IMR-90 (cell line): ENCODE measurements at regions not wholly inside any gene's neighbourhood (a gene's known extent, or its start where the extent isn't known, plus 50 kb on each side); places are given as distances from the start of the nearest gene placed in this dataset.

ENCODE experiments used
- ATAC-seq: fragments of 200-7000 bp; cut with Tn5 transposase; 2 replicates; pipeline ENCODE4 v1.9.1; 2020; ENCODE audit warnings: low read depth, mild to moderate bottlenecking, moderate library complexity
- BruUV-seq: library from RNA; stranded (reverse); fragments of 400-500 nt; replicated peaks from 2 replicates; lab custom pipeline; 2021; lab: Mats Ljungman, UMichigan
- CTCF ChIA-PET: fragments of 300-600 bp; formaldehyde crosslinking; extraction: SDS; loops from one replicate; lab custom pipeline; 2021; ENCODE audit warnings: antibody characterized with exemption; lab: Yijun Ruan, JAX
- POLR2A ChIA-PET: fragments of 300-600 bp; sonication (Branson Sonifier 250); formaldehyde crosslinking; loops from one replicate; lab custom pipeline; 2022; ENCODE audit warnings: antibody characterized with exemption; ENCODE audit not compliant: unreplicated experiment; lab: Charles Lee
- DNase-seq: peaks from one replicate; pipeline ENCODE4 v3.0.0; 2013
- H2AFZ ChIP-seq: replicated peaks from 2 replicates; pipeline ENCODE3; 2013; ENCODE audit warnings: low read length, mild to moderate bottlenecking; ENCODE audit not compliant: poor library complexity
- H2AK5ac ChIP-seq: 2 replicates; pipeline ENCODE4 v1.6.1; 2013; ENCODE audit warnings: low read depth, low read length, inconsistent platforms
- H2AK9ac ChIP-seq: replicated peaks from 2 replicates; pipeline ENCODE3; 2013; ENCODE audit warnings: mild to moderate bottlenecking, low read depth, low read length, moderate library complexity; ENCODE audit not compliant: poor library complexity
- H2BK120ac ChIP-seq: 2 replicates; pipeline ENCODE4 v1.6.1; 2013; ENCODE audit warnings: low read depth, low read length, inconsistent platforms
- H2BK15ac ChIP-seq: 3 replicates; pipeline ENCODE4 v1.6.1; 2013; ENCODE audit warnings: low read depth, low read length, inconsistent platforms
- H2BK20ac ChIP-seq: 2 replicates; pipeline ENCODE4 v1.6.1; 2013; ENCODE audit warnings: low read depth, mild to moderate bottlenecking, inconsistent platforms, low read length, moderate library complexity
- H2BK5ac ChIP-seq: 2 replicates; pipeline ENCODE4 v1.6.1; 2013; ENCODE audit warnings: mild to moderate bottlenecking, low read depth, low read length, inconsistent platforms; ENCODE audit not compliant: poor library complexity, severe bottlenecking
- H3K14ac ChIP-seq: replicated peaks from 2 replicates; pipeline ENCODE4 v1.6.1; 2013; ENCODE audit warnings: low read depth, low read length, inconsistent platforms
- H3K18ac ChIP-seq: 2 replicates; pipeline ENCODE4 v1.6.1; 2013; ENCODE audit warnings: low read depth, low read length, control low read depth
- H3K23ac ChIP-seq: 2 replicates; pipeline ENCODE4 v1.6.1; 2013; ENCODE audit warnings: low read depth, low read length, inconsistent platforms
- H3K27ac ChIP-seq: 2 replicates; pipeline ENCODE4 v1.5.1; 2013; ENCODE audit warnings: mild to moderate bottlenecking, control low read depth, low read length; ENCODE audit not compliant: insufficient read depth
- H3K27me3 ChIP-seq: 2 replicates; pipeline ENCODE4 v1.6.1; 2013; ENCODE audit warnings: low read length; ENCODE audit not compliant: control insufficient read depth, insufficient read depth
- H3K36me3 ChIP-seq: 2 replicates; pipeline ENCODE4 v1.6.1; 2013; ENCODE audit warnings: low read length, mixed read lengths; ENCODE audit not compliant: control insufficient read depth, insufficient read depth
- H3K4ac ChIP-seq: 2 replicates; pipeline ENCODE4 v1.6.1; 2013; ENCODE audit warnings: low read depth, low read length, inconsistent platforms
- H3K4me1 ChIP-seq: 2 replicates; pipeline ENCODE4 v1.6.1; 2013; ENCODE audit warnings: low read length, mixed read lengths; ENCODE audit not compliant: control insufficient read depth, insufficient read depth
- H3K4me2 ChIP-seq: 2 replicates; pipeline ENCODE4 v1.6.1; 2013; ENCODE audit warnings: low read depth, mild to moderate bottlenecking, control low read depth, low read length, moderate library complexity
- H3K4me3 ChIP-seq: 2 replicates; pipeline ENCODE4 v1.5.1; 2013; ENCODE audit warnings: low read depth, mild to moderate bottlenecking, control low read depth, low read length, moderate library complexity; ENCODE audit not compliant: insufficient read depth
- H3K56ac ChIP-seq: 2 replicates; pipeline ENCODE4 v1.6.1; 2013; ENCODE audit warnings: low read length, inconsistent platforms; ENCODE audit not compliant: insufficient read depth; ENCODE audit errors: extremely low read depth
- H3K79me1 ChIP-seq, 2 experiments: 2 replicates each; pipeline ENCODE4 v1.6.1; 2013; ENCODE audit warnings: low read length in 2 of 2, inconsistent platforms in 1 of 2, low read depth in 1 of 2
- H3K9ac ChIP-seq: 2 replicates; pipeline ENCODE4 v1.6.1; 2013; ENCODE audit warnings: low read depth, low read length, control low read depth
- H3K9me1 ChIP-seq: 2 replicates; pipeline ENCODE4 v1.6.1; 2013; ENCODE audit warnings: low read length, inconsistent platforms; ENCODE audit not compliant: insufficient read depth
- H3K9me3 ChIP-seq: 2 replicates; pipeline ENCODE4 v1.6.1; 2013; ENCODE audit warnings: low read length; ENCODE audit not compliant: control insufficient read depth, insufficient read depth
- H4K20me1 ChIP-seq: 2 replicates; pipeline ENCODE4 v1.6.1; 2013; ENCODE audit warnings: low read length, inconsistent platforms; ENCODE audit not compliant: insufficient read depth
- H4K5ac ChIP-seq: 2 replicates; pipeline ENCODE4 v1.6.1; 2013; ENCODE audit warnings: mild to moderate bottlenecking, low read depth, low read length, control low read depth
- H4K8ac ChIP-seq, 2 experiments: 2 replicates each; pipeline ENCODE4 v1.6.1; 2013; ENCODE audit warnings: low read depth in 2 of 2, low read length in 2 of 2, control low read depth in 1 of 2, inconsistent platforms in 1 of 2
- H4K91ac ChIP-seq: 2 replicates; pipeline ENCODE4 v1.6.1; 2013; ENCODE audit warnings: low read depth, low read length, inconsistent platforms; ENCODE audit not compliant: insufficient read depth
- CEBPB ChIP-seq: IDR thresholded peaks from 2 replicates; pipeline ENCODE4 v1.6.1; 2012; ENCODE audit warnings: low read depth, low read length, improper control_type of control experiment
- WGBS, 2 experiments: methylation state at CpG; one replicate each; pipeline versions ENCODE4 v1.1.5 to v1.1.7; 2013; ENCODE audit warnings: missing lambda C conversion rate in 2 of 2; ENCODE audit not compliant: insufficient read length in 1 of 2; ENCODE audit errors: extremely low coverage in 2 of 2; 5-methylcytosine and 5-hydroxymethylcytosine counted together
- dilution Hi-C: fragments of 300-500 bp; cut with HindIII; formaldehyde crosslinking; loops from one replicate; pipeline ENCODE4 v1.14.3; 2018; ENCODE audit warnings: low sequenced_read_pairs; ENCODE audit not compliant: unreplicated experiment
- in situ Hi-C: fragments of 300-500 bp; cut with MboI; formaldehyde crosslinking; loops from 3 replicates; pipeline ENCODE4 v1.14.3; 2019; ENCODE audit warnings: low sequenced_read_pairs, inconsistent platforms, mixed read lengths
- intact Hi-C: fragments of 100-400 bp; cut with micrococcal nuclease; formaldehyde crosslinking; loops from 2 replicates; pipeline ENCODE4 v1.10.0; 2022
- TF ChIP-seq, protein P1 (sequence below): fragments of 150-350 bp; IDR thresholded peaks from 2 replicates; pipeline ENCODE4 v1.6.1; 2016; ENCODE audit warnings: low read depth, mild to moderate bottlenecking, low read length, moderate library complexity, borderline replicate concordance

DNA sequence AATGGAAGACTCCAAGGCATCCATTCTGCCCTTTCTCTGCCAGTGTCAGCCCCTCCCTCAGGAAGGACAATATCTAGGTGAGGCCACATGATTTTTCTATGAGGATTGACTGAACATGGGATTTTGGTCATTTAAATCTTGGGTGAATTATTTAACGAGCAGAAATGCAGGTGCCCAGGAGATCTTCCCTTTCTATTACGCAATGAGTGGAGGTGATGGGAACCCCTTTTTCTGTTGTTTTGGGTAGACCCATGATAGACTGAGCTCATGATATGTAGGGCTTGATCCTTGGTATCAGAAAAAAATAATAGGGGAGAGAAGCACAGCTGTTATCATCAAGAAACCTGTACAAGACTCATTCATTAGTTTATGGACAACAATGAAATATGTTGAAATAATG is 112.6 kb upstream of the SPTLC3 start:
- no peak overlapping the region for H3K56ac ChIP-seq
- H3K4me3 ChIP-seq, result no peak overlapping the region
- no peaks in the 10 kb centered on the region for H3K9me3 ChIP-seq
- TF ChIP-seq CEBPB, result peak; percentile 67
- TF ChIP-seq, protein P1, sequence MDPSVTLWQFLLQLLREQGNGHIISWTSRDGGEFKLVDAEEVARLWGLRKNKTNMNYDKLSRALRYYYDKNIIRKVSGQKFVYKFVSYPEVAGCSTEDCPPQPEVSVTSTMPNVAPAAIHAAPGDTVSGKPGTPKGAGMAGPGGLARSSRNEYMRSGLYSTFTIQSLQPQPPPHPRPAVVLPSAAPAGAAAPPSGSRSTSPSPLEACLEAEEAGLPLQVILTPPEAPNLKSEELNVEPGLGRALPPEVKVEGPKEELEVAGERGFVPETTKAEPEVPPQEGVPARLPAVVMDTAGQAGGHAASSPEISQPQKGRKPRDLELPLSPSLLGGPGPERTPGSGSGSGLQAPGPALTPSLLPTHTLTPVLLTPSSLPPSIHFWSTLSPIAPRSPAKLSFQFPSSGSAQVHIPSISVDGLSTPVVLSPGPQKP, result no peak
- no peak overlapping the region for H3K23ac ChIP-seq
- no peak overlapping the region for H2BK120ac ChIP-seq
- H3K79me1 ChIP-seq, result no peaks in the 10 kb centered on the region
- ATAC-seq (no peak), DNase-seq (no peak)
- no peaks in the 10 kb centered on the region for H3K36me3 ChIP-seq
- H2BK5ac ChIP-seq, result no peak overlapping the region
- no peak overlapping the region for H2BK15ac ChIP-seq
- H3K14ac ChIP-seq, result no peak overlapping the region
- in situ Hi-C loops, result no loop called here
- H3K4me1 ChIP-seq, result no peaks in the 10 kb centered on the region
- H3K27ac ChIP-seq, result no peak overlapping the region
- BruUV-seq, result no TSS peak
- WGBS, 2 experiments, result no CpG with 5 or more reads among the region's 2 CpGs
- H4K20me1 ChIP-seq, result no peaks in the 10 kb centered on the region
- H2BK20ac ChIP-seq, result no peak overlapping the region
- ChIA-PET POLR2A (no interaction called here), CTCF (no interaction called here)
- no peak overlapping the region for H3K4me2 ChIP-seq
- dilution Hi-C loops, result no loop called here
- H3K4ac ChIP-seq, result no peak overlapping the region
- no peak overlapping the region for H2AFZ ChIP-seq
- H4K8ac ChIP-seq, result no peak overlapping the region
- no peak overlapping the region for H4K91ac ChIP-seq
- no peaks in the 10 kb centered on the region for H3K27me3 ChIP-seq
- H2AK9ac ChIP-seq, result no peak overlapping the region
- intact Hi-C loops, result no loop called here
- H2AK5ac ChIP-seq, result no peak overlapping the region
- no peak overlapping the region for H4K5ac ChIP-seq
- H3K9ac ChIP-seq, result no peak overlapping the region
- no peak overlapping the region for H3K18ac ChIP-seq
- no peaks in the 10 kb centered on the region for H3K9me1 ChIP-seq
